Endothelial cell of umbilical vein (primary cell): ENCODE measurements at regions not wholly inside any gene's neighbourhood (a gene's known extent, or its start where the extent isn't known, plus 50 kb on each side); places are given as distances from the start of the nearest gene placed in this dataset.

Experiments
- BruUV-seq: library from RNA; stranded (reverse); fragments of 400-500 nt; replicated peaks from 2 replicates; lab custom pipeline; 2021; lab: Mats Ljungman, UMichigan
- CTCF ChIA-PET: fragments of 300-600, 350-600 bp; sonication (Branson Sonifier 250); formaldehyde crosslinking; loops from one replicate; lab custom pipeline; 2021; ENCODE audit warnings: antibody characterized with exemption, inconsistent platforms; lab: Charles Lee
- POLR2A ChIA-PET: fragments of 300-600, 350-600 bp; sonication (Branson Sonifier 250); formaldehyde crosslinking; loops from one replicate; lab custom pipeline; 2021; ENCODE audit warnings: antibody characterized with exemption, inconsistent platforms; lab: Charles Lee
- DNase-seq: peaks from one replicate; pipeline ENCODE4 v3.0.0-alpha.2; 2011; ENCODE audit warnings: low read depth, low spot score
- FAIRE-seq: peaks from 2 replicates; lab custom pipeline; 2011; peaks lifted over from hg19 to GRCh38; lab: Jason Lieb, UNC
- H2AFZ ChIP-seq: 2 replicates; pipeline ENCODE4 v1.6.0; 2012; ENCODE audit warnings: low read depth, low read length, control low read depth, inconsistent platforms
- H3K27ac ChIP-seq: 2 replicates; pipeline ENCODE4 v1.5.1; 2011; ENCODE audit warnings: low read depth, mild to moderate bottlenecking, control low read depth, low read length, moderate library complexity; ENCODE audit not compliant: insufficient read depth
- H3K27me3 ChIP-seq, 2 experiments: 2 replicates each; pipeline versions ENCODE4 v1.6.0 to v1.6.1; 2011; ENCODE audit warnings: low read length in 2 of 2, mixed read lengths in 1 of 2; ENCODE audit not compliant: control insufficient read depth in 2 of 2, insufficient read depth in 2 of 2
- H3K36me3 ChIP-seq, 2 experiments: 2 replicates in 1 of 2; 3 replicates in 1 of 2; pipeline ENCODE4 v1.5.1; 2011; ENCODE audit warnings: low read length in 2 of 2, mild to moderate bottlenecking in 1 of 2, moderate library complexity in 1 of 2; ENCODE audit not compliant: control insufficient read depth in 2 of 2, insufficient read depth in 2 of 2; ENCODE audit errors: extremely low read depth in 1 of 2
- H3K4me1 ChIP-seq: 3 replicates; pipeline ENCODE4 v1.5.1; 2011; ENCODE audit warnings: mild to moderate bottlenecking, low read length; ENCODE audit not compliant: control insufficient read depth, insufficient read depth; ENCODE audit errors: extremely low read depth
- H3K4me2 ChIP-seq: 2 replicates; pipeline ENCODE4 v1.6.1; 2011; ENCODE audit warnings: low read length, control low read depth, mixed read lengths; ENCODE audit not compliant: insufficient read depth
- H3K4me3 ChIP-seq, 3 experiments: fragments of 200-600 bp in 1 of 3; sonication (generic), shearing (Covaris generic) in 1 of 3; replicated peaks in 1 of 3; 2 replicates each; pipeline ENCODE4 v1.5.1; 2011 to 2016; ENCODE audit warnings: control low read depth in 3 of 3, low read length in 3 of 3, mild to moderate bottlenecking in 2 of 3, inconsistent platforms in 1 of 3, low read depth in 1 of 3, moderate library complexity in 1 of 3; ENCODE audit not compliant: insufficient read depth in 1 of 3
- H3K79me2 ChIP-seq: 2 replicates; pipeline ENCODE4 v1.6.0; 2012; ENCODE audit warnings: low read length, inconsistent platforms; ENCODE audit not compliant: control insufficient read depth, insufficient read depth
- H3K9ac ChIP-seq: replicated peaks from 2 replicates; pipeline ENCODE3; 2011; ENCODE audit warnings: low read length, control low read depth; ENCODE audit not compliant: insufficient read depth; ENCODE audit errors: extremely low read depth
- H3K9me1 ChIP-seq: replicated peaks from 3 replicates; pipeline ENCODE4 v1.6.0; 2011; ENCODE audit warnings: mild to moderate bottlenecking, low read length; ENCODE audit not compliant: control insufficient read depth, insufficient read depth; ENCODE audit errors: extremely low read depth
- H3K9me3 ChIP-seq: replicated peaks from 2 replicates; pipeline ENCODE4 v1.5.1; 2012; ENCODE audit warnings: low read length, inconsistent platforms; ENCODE audit not compliant: control insufficient read depth, insufficient read depth
- H4K20me1 ChIP-seq: replicated peaks from 2 replicates; pipeline ENCODE3; 2011; ENCODE audit warnings: mild to moderate bottlenecking, low read length; ENCODE audit not compliant: control insufficient read depth, insufficient read depth; ENCODE audit errors: extremely low read depth
- CTCF ChIP-seq, 2 donors: IDR thresholded peaks; 1 replicate in 1 of 2; 2 replicates in 1 of 2; pipeline ENCODE4 v1.5.1; 2011; ENCODE audit warnings: low read length in 2 of 2, mild to moderate bottlenecking in 2 of 2, moderate library complexity in 2 of 2, control low read depth in 1 of 2, inconsistent platforms in 1 of 2, low read depth in 1 of 2; ENCODE audit not compliant: insufficient read depth in 1 of 2; ENCODE audit errors: extremely low read depth in 1 of 2
- EZH2 ChIP-seq: IDR thresholded peaks from 2 replicates; pipeline ENCODE4 v1.6.1; 2012; ENCODE audit warnings: borderline replicate concordance, low read depth, mild to moderate bottlenecking, moderate library complexity, low read length, inconsistent platforms; ENCODE audit not compliant: severe bottlenecking
- FOS ChIP-seq: IDR thresholded peaks from 2 replicates; pipeline ENCODE4 v1.6.1; 2011; ENCODE audit warnings: mild to moderate bottlenecking, low read length, moderate library complexity, borderline replicate concordance; ENCODE audit not compliant: insufficient read depth
- GATA2 ChIP-seq: IDR thresholded peaks from 2 replicates; pipeline ENCODE4 v1.7.0; 2011; ENCODE audit warnings: low read depth, mild to moderate bottlenecking, moderate library complexity, mixed read lengths, low read length; ENCODE audit not compliant: insufficient read length, insufficient read depth
- JUN ChIP-seq: IDR thresholded peaks from 2 replicates; pipeline ENCODE4 v1.6.1; 2011; ENCODE audit warnings: borderline replicate concordance, low read depth; ENCODE audit not compliant: insufficient read length, insufficient read depth
- MAX ChIP-seq: IDR thresholded peaks from 2 replicates; pipeline ENCODE4 v1.6.1; 2011; ENCODE audit not compliant: insufficient read depth, insufficient read length
- MYC ChIP-seq: IDR thresholded peaks from one replicate; pipeline ENCODE4 v1.6.1; 2011; ENCODE audit warnings: mild to moderate bottlenecking, low read depth, low read length
- POLR2A ChIP-seq: IDR thresholded peaks from 2 replicates; pipeline ENCODE4 v1.6.1; 2012; ENCODE audit warnings: low read depth, mild to moderate bottlenecking, control low read depth, low read length
- POLR2AphosphoS5 ChIP-seq: IDR thresholded peaks from 2 replicates; pipeline ENCODE4 v1.6.1; 2012; ENCODE audit warnings: low read depth, mild to moderate bottlenecking, control low read depth, low read length, moderate library complexity; ENCODE audit not compliant: insufficient read depth
- dilution Hi-C: fragments of 300-500 bp; cut with MboI; formaldehyde crosslinking; loops from one replicate; pipeline ENCODE4 v1.15.0; 2019; ENCODE audit warnings: low sequenced_read_pairs; ENCODE audit not compliant: extremely low pct_ligation_motif_present
- intact Hi-C: fragments of 100-400 bp; cut with micrococcal nuclease; formaldehyde crosslinking; loops from one replicate; pipeline ENCODE4 v1.10.0; 2022

- no TSS peak for BruUV-seq
- no peaks in the 10 kb centered on the region for H3K9me3 ChIP-seq
- ChIA-PET CTCF (no interaction called here), POLR2A (no interaction called here)
- no peak overlapping the region for H2AFZ ChIP-seq
- H3K27me3 ChIP-seq, result peaks cover 2 to 8% of the 10 kb centered on the region in 2 experiments
- dilution Hi-C loops, result no loop called here
- no peak overlapping the region for H3K9ac ChIP-seq
- H3K4me1 ChIP-seq, result peaks cover 5% of the 10 kb centered on the region
- no peaks in the 10 kb centered on the region for H3K36me3 ChIP-seq
- H3K4me2 ChIP-seq, result no peak overlapping the region
- no peaks in the 10 kb centered on the region for H3K79me2 ChIP-seq
- no peak for FAIRE-seq
- no peak for DNase-seq
- H3K27ac ChIP-seq, result no peak overlapping the region
- no peak for TF ChIP-seq EZH2
- TF ChIP-seq MYC, result no peak
- no peak for TF ChIP-seq CTCF (IDR thresholded peaks at IDR 0.05; ENCODE audit: extremely low read depth in 1 of 2, insufficient read depth in 1 of 2, low read depth in 1 of 2, low read length in 2 of 2)
- TF ChIP-seq JUN, result no peak
- TF ChIP-seq MAX, result no peak
- no peak for TF ChIP-seq POLR2AphosphoS5
- no peak for TF ChIP-seq POLR2A
- TF ChIP-seq FOS, result no peak
- TF ChIP-seq GATA2, result no peak
- H3K4me3 ChIP-seq, result no peak overlapping the region
- H3K9me1 ChIP-seq, result no peaks in the 10 kb centered on the region
- no peaks in the 10 kb centered on the region for H4K20me1 ChIP-seq
- intact Hi-C loops, result no loop called here
Measured at GRCh38 chr5:68518286-68518685, 302.7 kb downstream of the PIK3R1 start.
